Muscle layer of duodenum (tissue), 2 donors: ENCODE measurements at regions not wholly inside any gene's neighbourhood (a gene's known extent, or its start where the extent isn't known, plus 50 kb on each side); places are given as distances from the start of the nearest gene placed in this dataset.

Source experiments
- H3K27ac ChIP-seq: one replicate; pipeline ENCODE4 v1.7.0; 2013; ENCODE audit warnings: mild to moderate bottlenecking, low read length
- H3K27me3 ChIP-seq: one replicate; pipeline ENCODE4 v1.7.0; 2013; ENCODE audit warnings: low read depth, mild to moderate bottlenecking, control low read depth, low read length
- H3K36me3 ChIP-seq, 2 donors: one replicate each; pipeline ENCODE4 v1.7.0; 2013; ENCODE audit warnings: low read length in 2 of 2, control low read depth in 1 of 2, mild to moderate bottlenecking in 1 of 2; ENCODE audit not compliant: insufficient read depth in 2 of 2, control insufficient read depth in 1 of 2
- H3K4me1 ChIP-seq, 2 donors: one replicate each; pipeline ENCODE4 v1.7.0; 2013; ENCODE audit warnings: low read length in 2 of 2, mild to moderate bottlenecking in 2 of 2, control low read depth in 1 of 2, moderate library complexity in 1 of 2; ENCODE audit not compliant: insufficient read depth in 2 of 2, control insufficient read depth in 1 of 2
- H3K4me3 ChIP-seq, 2 donors: one replicate each; pipeline ENCODE4 v1.7.0; 2013; ENCODE audit warnings: low read length in 2 of 2, low read depth in 1 of 2, mild to moderate bottlenecking in 1 of 2
- H3K9me3 ChIP-seq, 2 donors: one replicate each; pipeline ENCODE4 v1.7.0; 2013; ENCODE audit warnings: low read length in 2 of 2, control low read depth in 1 of 2, mild to moderate bottlenecking in 1 of 2; ENCODE audit not compliant: control insufficient read depth in 1 of 2
- donor health status: healthy.

GRCh38 chr17:74104921-74105320 is 98.6 kb upstream of the RPL38 start:
- H3K4me1 ChIP-seq = no peaks in the 10 kb centered on the region
- H3K9me3 ChIP-seq = no peaks in the 10 kb centered on the region
- H3K27ac ChIP-seq = no peak overlapping the region
- H3K36me3 ChIP-seq = no peaks in the 10 kb centered on the region
- no peak overlapping the region for H3K4me3 ChIP-seq
- peaks cover 7% of the 10 kb centered on the region for H3K27me3 ChIP-seq

GRCh38 chr17:74107107-74107506 is 96.4 kb upstream of the RPL38 start:
- H3K4me1 ChIP-seq = no peaks in the 10 kb centered on the region

GRCh38 chr17:74108126-74108705 is 95.3 kb upstream of the RPL38 start:
- Histone ChIP-seq H3K4me1 (no peaks in the 10 kb centered on the region), H3K9me3 (peaks cover 0 to 1% of the 10 kb centered on the region in 2 donors), H3K27me3 (no peaks in the 10 kb centered on the region), H3K36me3 (no peaks in the 10 kb centered on the region), H3K4me3 (no peak overlapping the region), H3K27ac (no peak overlapping the region)

More at GRCh38 chr17:74107107-74107506, 96.4 kb upstream of the RPL38 start:
- no peaks in the 10 kb centered on the region for H3K9me3 ChIP-seq
- H3K36me3 ChIP-seq = no peaks in the 10 kb centered on the region
- H3K27ac ChIP-seq = no peak overlapping the region
- no peak overlapping the region for H3K4me3 ChIP-seq
- peaks cover under 1% of the 10 kb centered on the region for H3K27me3 ChIP-seq

GRCh38 chr17:74110467-74110866 is 93.0 kb upstream of the RPL38 start:
- H3K4me1 ChIP-seq = no peaks in the 10 kb centered on the region
- H3K27ac ChIP-seq = no peak overlapping the region
- H3K27me3 ChIP-seq = peaks cover 10% of the 10 kb centered on the region
- peaks cover 0 to 3% of the 10 kb centered on the region in 2 donors for H3K9me3 ChIP-seq
- no peak overlapping the region for H3K4me3 ChIP-seq
- no peaks in the 10 kb centered on the region for H3K36me3 ChIP-seq

- no peak overlapping the region for H3K4me3 ChIP-seq
These were observed 90.2 kb upstream of the RPL38 start for GRCh38 chr17:74113326-74113725.

GRCh38 chr17:74113952-74114351 is 89.5 kb upstream of the RPL38 start:
- H3K4me1 ChIP-seq = no peaks in the 10 kb centered on the region
- no peak overlapping the region for H3K27ac ChIP-seq
- peaks cover 0 to 3% of the 10 kb centered on the region in 2 donors for H3K9me3 ChIP-seq
- peaks cover 14% of the 10 kb centered on the region for H3K27me3 ChIP-seq
- H3K36me3 ChIP-seq = no peaks in the 10 kb centered on the region
- no peak overlapping the region for H3K4me3 ChIP-seq

More at GRCh38 chr17:74113326-74113725, 90.2 kb upstream of the RPL38 start:
- Histone ChIP-seq H3K27ac (no peak overlapping the region), H3K27me3 (peaks cover 14% of the 10 kb centered on the region), H3K9me3 (peaks cover 0 to 3% of the 10 kb centered on the region in 2 donors), H3K4me1 (no peaks in the 10 kb centered on the region), H3K36me3 (no peaks in the 10 kb centered on the region)

- Histone ChIP-seq H3K4me1 (no peaks in the 10 kb centered on the region), H3K4me3 (no peak overlapping the region), H3K27ac (no peak overlapping the region), H3K9me3 (peaks cover 0 to 3% of the 10 kb centered on the region in 2 donors), H3K36me3 (no peaks in the 10 kb centered on the region), H3K27me3 (peaks cover 14% of the 10 kb centered on the region)
These were observed 88.5 kb upstream of the RPL38 start for GRCh38 chr17:74114881-74115470.

- peaks cover 0 to 3% of the 10 kb centered on the region in 2 donors for H3K9me3 ChIP-seq
- no peaks in the 10 kb centered on the region for H3K36me3 ChIP-seq
- H3K4me1 ChIP-seq = no peaks in the 10 kb centered on the region
- H3K27ac ChIP-seq = no peak overlapping the region
- peaks cover 14% of the 10 kb centered on the region for H3K27me3 ChIP-seq
- H3K4me3 ChIP-seq = no peak overlapping the region
These were observed 87.9 kb upstream of the RPL38 start for GRCh38 chr17:74115586-74115985.

- no peak overlapping the region for H3K4me3 ChIP-seq
- peaks cover 0 to 3% of the 10 kb centered on the region in 2 donors for H3K9me3 ChIP-seq
- H3K4me1 ChIP-seq = no peaks in the 10 kb centered on the region
- H3K27ac ChIP-seq = no peak overlapping the region
- no peaks in the 10 kb centered on the region for H3K36me3 ChIP-seq
- peaks cover 14% of the 10 kb centered on the region for H3K27me3 ChIP-seq
These were observed 87.3 kb upstream of the RPL38 start for GRCh38 chr17:74116087-74116717.

GRCh38 chr17:74117087-74117698 is 86.3 kb upstream of the RPL38 start:
- H3K36me3 ChIP-seq = no peaks in the 10 kb centered on the region
- no peak overlapping the region for H3K27ac ChIP-seq
- no peak overlapping the region for H3K4me3 ChIP-seq
- no peaks in the 10 kb centered on the region for H3K4me1 ChIP-seq
- peaks cover 0 to 3% of the 10 kb centered on the region in 2 donors for H3K9me3 ChIP-seq
- H3K27me3 ChIP-seq = peaks cover 14% of the 10 kb centered on the region

GRCh38 chr17:74117999-74118421 is 85.5 kb upstream of the RPL38 start:
- no peaks in the 10 kb centered on the region for H3K4me1 ChIP-seq
- H3K27me3 ChIP-seq = peaks cover 14% of the 10 kb centered on the region
- no peaks in the 10 kb centered on the region for H3K36me3 ChIP-seq
- no peak overlapping the region for H3K27ac ChIP-seq
- H3K9me3 ChIP-seq = peaks cover 0 to 3% of the 10 kb centered on the region in 2 donors
- no peak overlapping the region for H3K4me3 ChIP-seq
